ENCODE measurements at regions not wholly inside any gene's neighbourhood (a gene's known extent, or its start where the extent isn't known, plus 50 kb on each side); places are given as distances from the start of the nearest gene placed in this dataset.

DNA sequence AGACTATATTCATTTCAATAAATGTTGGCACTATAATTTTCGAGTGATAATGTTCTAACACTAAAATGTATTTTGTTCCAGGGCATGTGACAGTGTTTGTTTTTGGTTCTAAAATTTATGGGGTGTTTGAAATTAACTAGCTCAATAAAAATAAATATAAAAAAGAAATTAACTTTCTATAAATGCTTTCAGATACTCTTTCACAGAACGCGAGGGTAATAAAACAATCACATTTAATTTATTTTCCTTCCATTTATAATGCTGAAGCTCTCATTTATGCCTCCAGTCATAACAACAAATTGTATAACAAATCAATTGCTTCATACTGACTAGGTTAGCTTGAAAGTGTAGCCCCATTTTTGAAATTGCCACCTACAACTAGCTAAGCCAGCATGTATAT, 122.4 kb upstream of the GPM6A start:
- TF ChIP-seq EZH2 (IDR thresholded peaks at IDR 0.05; ENCODE audit: insufficient read depth, poor library complexity, severe bottlenecking): no peak
- TF ChIP-seq EZH2phosphoT487 (IDR thresholded peaks at IDR 0.05; ENCODE audit: insufficient read depth, low read depth): no peak

Measured in GM23248 (cell line).